ENCODE measurements at regions not wholly inside any gene's neighbourhood (a gene's known extent, or its start where the extent isn't known, plus 50 kb on each side); places are given as distances from the start of the nearest gene placed in this dataset.

DNA sequence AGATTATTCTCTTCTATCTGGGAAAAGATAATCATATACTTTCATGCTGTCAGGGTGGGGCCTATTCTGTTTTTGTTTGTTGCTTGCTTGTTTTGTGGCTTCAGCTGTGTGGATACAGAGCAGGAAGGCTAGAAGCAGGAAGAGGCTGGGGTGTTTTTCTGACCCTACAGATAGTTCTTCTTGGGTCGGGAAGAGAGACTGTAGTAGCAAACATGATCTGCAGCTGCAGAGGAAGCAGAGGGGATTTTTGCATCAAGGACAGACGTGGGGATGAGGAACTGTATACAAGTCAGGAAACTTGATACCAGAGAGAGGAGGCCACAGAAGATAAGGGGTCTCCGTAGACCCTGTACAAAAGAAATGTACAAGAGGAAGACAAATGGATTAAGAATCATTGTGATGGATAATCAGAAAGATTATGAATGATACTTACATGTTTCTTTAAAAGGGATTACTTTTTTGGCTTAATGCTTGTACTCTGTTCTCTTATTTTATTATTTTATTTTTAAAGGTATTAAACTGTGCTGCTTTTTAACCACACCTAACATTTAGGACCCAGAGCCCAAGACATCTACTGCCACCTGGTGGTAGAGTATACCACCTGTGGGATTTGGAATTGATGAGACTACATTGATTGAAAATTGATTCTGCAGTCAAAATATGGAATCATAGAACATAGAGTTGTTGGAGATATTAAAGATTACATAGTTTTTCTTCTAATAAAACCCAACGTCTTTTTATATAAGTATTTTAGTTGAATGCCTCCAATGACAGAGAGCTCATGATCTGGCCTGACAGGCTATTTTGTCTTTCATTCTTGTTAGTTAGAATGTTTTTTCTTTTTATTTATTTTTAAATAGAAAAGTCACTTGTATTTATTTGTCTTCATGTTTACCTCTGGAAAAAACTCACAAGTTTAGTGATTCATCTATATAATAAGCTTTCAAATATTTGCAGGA lies 87.3 kb upstream of the ROPN1 start:
- peaks cover 5 to 11% of the 10 kb centered on the region in 2 donors for H3K4me1 Mint-ChIP-seq
- no peaks in the 10 kb centered on the region for H3K36me3 Mint-ChIP-seq
- no peak overlapping the region for H3K27ac Mint-ChIP-seq
- no peaks in the 10 kb centered on the region for H3K9me3 Mint-ChIP-seq
- DNase-seq: no peak
- ATAC-seq (replicated peaks): no peak
- peaks cover 0 to 9% of the 10 kb centered on the region in 2 donors for H3K27me3 Mint-ChIP-seq
- H3K4me3 Mint-ChIP-seq: no peak overlapping the region

- DNase-seq (no peak), ATAC-seq (replicated peaks) (no peak)
- H3K27ac Mint-ChIP-seq: no peak overlapping the region
- no peaks in the 10 kb centered on the region for H3K36me3 Mint-ChIP-seq
- H3K9me3 Mint-ChIP-seq: no peaks in the 10 kb centered on the region
- H3K4me1 Mint-ChIP-seq: peaks cover 6 to 18% of the 10 kb centered on the region in 2 donors
- H3K4me3 Mint-ChIP-seq: no peak overlapping the region
- peaks cover 0 to 9% of the 10 kb centered on the region in 2 donors for H3K27me3 Mint-ChIP-seq
Measured at GRCh38 chr3:124079912-124080276, 88.0 kb upstream of the ROPN1 start.

DNA sequence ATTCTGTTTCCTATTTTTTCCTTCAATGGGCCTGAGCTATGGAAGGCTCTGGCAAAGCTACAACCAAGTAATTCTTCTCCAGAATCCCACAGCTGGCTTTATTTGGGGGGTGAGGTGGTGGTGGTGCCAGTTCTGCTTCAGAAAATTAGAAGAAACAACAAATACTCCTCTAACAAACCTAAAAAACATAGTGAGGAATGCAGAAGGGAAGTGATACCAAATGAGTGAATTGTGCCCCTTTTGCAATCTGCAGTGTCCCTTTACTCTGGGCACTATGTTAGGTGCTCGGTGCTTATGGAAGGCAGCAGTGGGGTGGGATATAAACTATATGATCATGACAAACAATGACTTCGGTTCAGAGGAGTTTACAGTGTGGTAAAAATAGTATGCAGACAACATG lies 90.4 kb upstream of the ROPN1 start:
- H3K4me3 Mint-ChIP-seq: no peak overlapping the region
- H3K36me3 Mint-ChIP-seq: no peaks in the 10 kb centered on the region

DNA sequence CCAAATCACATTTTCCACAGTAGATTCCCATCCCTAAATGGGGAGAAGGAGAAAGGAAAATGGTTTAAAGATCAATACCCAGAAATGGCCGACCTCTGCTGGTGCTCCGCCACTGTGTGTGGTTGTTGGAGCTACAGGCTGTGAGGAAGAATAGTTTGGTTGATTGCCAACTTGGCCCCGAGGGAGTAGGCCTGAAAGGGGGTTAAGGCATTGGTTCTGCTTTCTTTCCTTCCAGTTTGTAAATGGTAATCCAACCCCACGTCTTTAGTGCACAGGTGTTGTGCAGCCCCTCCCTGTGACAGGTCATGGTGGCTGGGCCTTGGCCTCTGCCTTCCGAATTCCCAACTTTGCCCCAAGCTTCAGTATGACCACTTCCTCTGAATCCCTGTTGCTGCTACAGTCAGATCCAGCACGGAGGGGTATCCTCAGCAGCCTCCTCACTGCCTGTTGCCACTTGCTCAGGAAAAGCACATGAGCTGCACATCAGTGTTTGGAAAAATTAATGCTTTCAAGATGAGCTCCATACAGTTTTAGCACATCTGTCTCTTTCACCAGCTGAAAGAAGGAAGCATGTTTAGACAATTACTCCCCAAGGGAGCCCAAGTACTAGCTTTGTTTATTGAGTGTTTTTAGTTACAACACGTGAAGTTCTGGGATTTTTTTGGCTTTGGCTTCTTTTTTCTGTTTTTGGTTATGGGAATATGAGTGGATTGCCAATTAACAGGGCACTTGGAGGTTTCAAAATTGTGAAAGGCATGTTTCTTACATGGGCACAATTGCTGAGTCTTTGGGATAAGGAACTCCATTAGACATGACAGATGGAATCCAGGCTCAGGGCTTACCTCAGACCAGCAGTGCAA lies 92.3 kb upstream of the ROPN1 start:
- H3K4me1 Mint-ChIP-seq: peaks cover 8 to 19% of the 10 kb centered on the region in 2 donors
- DNase-seq (peak; percentile 19), ATAC-seq (replicated peaks) (peak; percentile 78 to 84)
- H3K27me3 Mint-ChIP-seq: peaks cover 5 to 8% of the 10 kb centered on the region in 2 donors
- H3K36me3 Mint-ChIP-seq: no peaks in the 10 kb centered on the region
- H3K4me3 Mint-ChIP-seq: no peak overlapping the region
- H3K9me3 Mint-ChIP-seq: no peaks in the 10 kb centered on the region
- no peak overlapping the region for H3K27ac Mint-ChIP-seq

More for the DNA sequence above, 90.4 kb upstream of the ROPN1 start:
- Mint-ChIP-seq H3K27ac (no peak overlapping the region), H3K27me3 (peaks cover 0 to 8% of the 10 kb centered on the region in 2 donors), H3K9me3 (no peaks in the 10 kb centered on the region), H3K4me1 (peaks cover 6 to 19% of the 10 kb centered on the region in 2 donors)
- DNase-seq (no peak), ATAC-seq (replicated peaks) (no peak)

GRCh38 chr3:124088801-124089200 lies 96.9 kb upstream of the ROPN1 start:
- H3K27ac Mint-ChIP-seq: no peak overlapping the region
- no peaks in the 10 kb centered on the region for H3K9me3 Mint-ChIP-seq
- H3K4me1 Mint-ChIP-seq: peaks cover 5 to 12% of the 10 kb centered on the region in 2 donors
- H3K27me3 Mint-ChIP-seq: peaks cover 31 to 51% of the 10 kb centered on the region in 2 donors
- H3K4me3 Mint-ChIP-seq: no peak overlapping the region
- no peak for ATAC-seq (replicated peaks)
- H3K36me3 Mint-ChIP-seq: no peaks in the 10 kb centered on the region
- DNase-seq: no peak

DNA sequence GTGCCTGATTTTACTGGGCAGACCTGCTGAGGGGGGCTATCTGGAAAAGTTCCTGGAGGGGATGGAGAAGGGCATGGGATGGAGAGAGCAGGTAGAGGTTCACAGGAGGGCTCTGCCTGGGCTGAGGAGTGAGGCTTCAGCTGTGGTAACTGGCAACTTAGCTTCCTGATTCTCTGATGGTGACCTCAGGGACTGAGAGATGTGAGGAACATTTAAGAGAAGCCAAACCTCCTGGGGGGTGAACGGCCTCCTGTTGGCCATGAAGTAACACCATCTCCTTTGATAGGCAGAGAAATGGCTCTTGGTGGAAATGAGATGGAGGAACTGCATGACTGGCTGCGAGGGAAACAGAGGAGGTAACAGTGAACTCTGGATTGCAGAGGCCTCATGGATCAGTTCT lies 97.3 kb upstream of the ROPN1 start:
- DNase-seq (no peak), ATAC-seq (replicated peaks) (no peak)
- H3K4me3 Mint-ChIP-seq: no peak overlapping the region
- peaks cover 4 to 8% of the 10 kb centered on the region in 2 donors for H3K4me1 Mint-ChIP-seq
- peaks cover 31 to 53% of the 10 kb centered on the region in 2 donors for H3K27me3 Mint-ChIP-seq
- no peaks in the 10 kb centered on the region for H3K36me3 Mint-ChIP-seq
- H3K9me3 Mint-ChIP-seq: no peaks in the 10 kb centered on the region
- no peak overlapping the region for H3K27ac Mint-ChIP-seq

DNA sequence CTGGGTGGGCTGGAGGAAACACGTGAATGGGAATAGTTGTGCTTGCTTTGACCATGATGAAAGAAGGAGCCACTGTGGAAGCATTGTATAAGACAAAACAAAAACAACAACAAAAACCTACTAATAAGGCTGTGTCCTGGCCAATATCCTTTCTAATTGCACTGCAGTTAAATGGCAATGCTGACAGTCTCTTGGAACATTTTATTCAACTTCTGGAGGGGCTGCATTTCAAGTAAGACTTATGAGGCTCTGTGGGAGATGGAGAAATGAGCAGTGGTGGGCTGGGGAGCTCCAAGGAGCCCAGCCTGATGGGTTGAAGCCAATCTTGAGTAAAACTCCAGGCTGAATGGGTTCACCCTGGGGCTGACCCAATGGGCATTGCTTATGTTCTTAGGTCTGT lies 99.8 kb upstream of the ROPN1 start:
- Mint-ChIP-seq H3K4me3 (no peak overlapping the region), H3K27me3 (peaks cover 37 to 62% of the 10 kb centered on the region in 2 donors), H3K27ac (no peak overlapping the region), H3K36me3 (no peaks in the 10 kb centered on the region), H3K4me1 (peaks cover 0 to 3% of the 10 kb centered on the region in 2 donors), H3K9me3 (no peaks in the 10 kb centered on the region)
- DNase-seq (no peak), ATAC-seq (replicated peaks) (no peak)

GRCh38 chr3:124092811-124093210 lies 100.9 kb upstream of the ROPN1 start:
- ATAC-seq (replicated peaks): no peak
- Mint-ChIP-seq H3K27ac (no peak overlapping the region), H3K4me1 (no peaks in the 10 kb centered on the region), H3K27me3 (peaks cover 37 to 66% of the 10 kb centered on the region in 2 donors), H3K9me3 (no peaks in the 10 kb centered on the region), H3K4me3 (no peak overlapping the region), H3K36me3 (no peaks in the 10 kb centered on the region)
- DNase-seq: no peak

GRCh38 chr3:124094496-124094895 lies 102.6 kb upstream of the ROPN1 start:
- Mint-ChIP-seq H3K27ac (no peak overlapping the region), H3K4me1 (no peaks in the 10 kb centered on the region), H3K9me3 (no peaks in the 10 kb centered on the region), H3K36me3 (no peaks in the 10 kb centered on the region), H3K4me3 (no peak overlapping the region), H3K27me3 (peaks cover 38 to 68% of the 10 kb centered on the region in 2 donors)
- ATAC-seq (replicated peaks): no peak
- DNase-seq: no peak

GRCh38 chr3:124097362-124098131 lies 105.6 kb upstream of the ROPN1 start:
- Mint-ChIP-seq H3K4me1 (no peaks in the 10 kb centered on the region), H3K36me3 (no peaks in the 10 kb centered on the region), H3K4me3 (no peak overlapping the region), H3K27me3 (peaks cover 21 to 51% of the 10 kb centered on the region in 2 donors), H3K9me3 (no peaks in the 10 kb centered on the region), H3K27ac (no peak overlapping the region)
- ATAC-seq (replicated peaks): no peak
- no peak for DNase-seq

DNA sequence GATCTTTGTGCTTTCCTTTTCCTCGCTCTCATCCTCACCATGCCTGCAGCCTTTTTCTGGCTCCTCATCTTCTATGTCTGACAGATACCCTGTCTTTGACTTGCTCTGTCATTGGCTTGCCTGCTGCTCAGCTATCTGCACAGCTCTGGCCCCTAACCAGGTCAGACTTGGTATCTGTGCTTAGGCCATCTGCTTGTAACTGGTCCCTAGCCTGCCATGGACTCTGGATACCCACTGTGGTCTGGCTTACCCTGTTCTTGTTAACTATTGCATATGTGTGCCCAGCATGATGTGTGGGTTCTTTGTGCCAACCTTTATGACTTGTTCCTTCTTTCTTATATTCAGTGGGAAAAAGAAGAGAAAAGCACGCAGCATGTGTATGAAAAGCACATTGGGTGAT lies 109.7 kb upstream of the ROPN1 start:
- no peak overlapping the region for H3K27ac Mint-ChIP-seq
- no peak for DNase-seq

DNA sequence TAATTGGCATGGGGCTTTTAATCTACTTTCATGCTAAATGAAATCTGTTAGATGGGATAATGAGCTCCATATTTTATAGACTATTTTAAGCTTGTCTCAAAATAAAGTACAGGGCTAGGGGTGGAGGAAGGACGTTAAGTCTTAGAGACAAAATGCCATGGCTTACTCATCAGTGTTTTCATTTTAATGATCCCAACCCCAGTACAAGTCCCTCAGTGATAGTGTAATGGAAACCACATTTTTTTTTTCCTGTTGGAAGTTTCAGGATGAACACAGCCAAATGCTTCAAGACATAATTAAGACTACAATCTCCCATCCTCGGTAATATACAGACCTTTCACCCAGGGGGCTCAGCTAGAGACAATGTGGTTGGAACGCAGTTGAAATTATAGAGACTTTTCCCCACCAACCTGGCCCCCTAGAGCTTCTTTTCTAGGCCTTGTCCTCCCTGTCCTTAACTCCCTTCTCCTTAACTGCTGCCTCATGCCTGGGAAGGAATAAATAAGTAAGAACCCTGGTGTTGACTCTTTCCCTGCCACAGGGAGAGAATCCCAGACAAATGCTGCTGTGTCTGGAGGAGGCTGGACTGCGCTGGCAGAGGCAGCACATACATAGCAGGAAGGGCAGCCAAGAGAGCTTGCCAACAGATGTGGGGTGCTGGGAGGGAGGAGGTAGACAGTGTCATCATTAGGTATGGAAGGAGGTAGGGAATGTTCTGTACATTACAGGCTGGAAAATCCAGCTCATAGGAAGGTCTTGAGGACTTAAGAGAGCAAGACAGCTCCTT lies 115.4 kb upstream of the ROPN1 start:
- Mint-ChIP-seq H3K9me3 (peaks cover 0 to 1% of the 10 kb centered on the region in 2 donors), H3K27ac (no peak overlapping the region), H3K4me1 (no peaks in the 10 kb centered on the region), H3K4me3 (no peak overlapping the region), H3K36me3 (no peaks in the 10 kb centered on the region), H3K27me3 (peaks cover 0 to 3% of the 10 kb centered on the region in 2 donors)
- ATAC-seq (replicated peaks) (no peak), DNase-seq (no peak)

More for the DNA sequence above, 109.7 kb upstream of the ROPN1 start:
- Mint-ChIP-seq H3K4me1 (no peaks in the 10 kb centered on the region), H3K9me3 (no peaks in the 10 kb centered on the region), H3K36me3 (no peaks in the 10 kb centered on the region), H3K27me3 (peaks cover 9 to 28% of the 10 kb centered on the region in 2 donors), H3K4me3 (no peak overlapping the region)
- ATAC-seq (replicated peaks): no peak

GRCh38 chr3:124108446-124108845 lies 116.5 kb upstream of the ROPN1 start:
- no peak for DNase-seq
- Mint-ChIP-seq H3K36me3 (no peaks in the 10 kb centered on the region), H3K4me1 (no peaks in the 10 kb centered on the region), H3K9me3 (peaks cover 0 to 1% of the 10 kb centered on the region in 2 donors), H3K27ac (no peak overlapping the region), H3K4me3 (no peak overlapping the region), H3K27me3 (peaks cover 0 to 4% of the 10 kb centered on the region in 2 donors)
- ATAC-seq (replicated peaks): no peak
